Endothelial cell of umbilical vein (primary cell): ENCODE measurements at regions not wholly inside any gene's neighbourhood (a gene's known extent, or its start where the extent isn't known, plus 50 kb on each side); places are given as distances from the start of the nearest gene placed in this dataset.

Experiments
- BruUV-seq: library from RNA; stranded (reverse); fragments of 400-500 nt; replicated peaks from 2 replicates; lab custom pipeline; 2021; lab: Mats Ljungman, UMichigan
- CTCF ChIA-PET: fragments of 300-600, 350-600 bp; sonication (Branson Sonifier 250); formaldehyde crosslinking; loops from one replicate; lab custom pipeline; 2021; ENCODE audit warnings: antibody characterized with exemption, inconsistent platforms; lab: Charles Lee
- POLR2A ChIA-PET: fragments of 300-600, 350-600 bp; sonication (Branson Sonifier 250); formaldehyde crosslinking; loops from one replicate; lab custom pipeline; 2021; ENCODE audit warnings: antibody characterized with exemption, inconsistent platforms; lab: Charles Lee
- DNase-seq: peaks from one replicate; pipeline ENCODE4 v3.0.0-alpha.2; 2011; ENCODE audit warnings: low read depth, low spot score
- FAIRE-seq: peaks from 2 replicates; lab custom pipeline; 2011; peaks lifted over from hg19 to GRCh38; lab: Jason Lieb, UNC
- H2AFZ ChIP-seq: 2 replicates; pipeline ENCODE4 v1.6.0; 2012; ENCODE audit warnings: low read depth, low read length, control low read depth, inconsistent platforms
- H3K27ac ChIP-seq: 2 replicates; pipeline ENCODE4 v1.5.1; 2011; ENCODE audit warnings: low read depth, mild to moderate bottlenecking, control low read depth, low read length, moderate library complexity; ENCODE audit not compliant: insufficient read depth
- H3K27me3 ChIP-seq, 2 experiments: 2 replicates each; pipeline versions ENCODE4 v1.6.0 to v1.6.1; 2011; ENCODE audit warnings: low read length in 2 of 2, mixed read lengths in 1 of 2; ENCODE audit not compliant: control insufficient read depth in 2 of 2, insufficient read depth in 2 of 2
- H3K36me3 ChIP-seq, 2 experiments: 2 replicates in 1 of 2; 3 replicates in 1 of 2; pipeline ENCODE4 v1.5.1; 2011; ENCODE audit warnings: low read length in 2 of 2, mild to moderate bottlenecking in 1 of 2, moderate library complexity in 1 of 2; ENCODE audit not compliant: control insufficient read depth in 2 of 2, insufficient read depth in 2 of 2; ENCODE audit errors: extremely low read depth in 1 of 2
- H3K4me1 ChIP-seq: 3 replicates; pipeline ENCODE4 v1.5.1; 2011; ENCODE audit warnings: mild to moderate bottlenecking, low read length; ENCODE audit not compliant: control insufficient read depth, insufficient read depth; ENCODE audit errors: extremely low read depth
- H3K4me2 ChIP-seq: 2 replicates; pipeline ENCODE4 v1.6.1; 2011; ENCODE audit warnings: low read length, control low read depth, mixed read lengths; ENCODE audit not compliant: insufficient read depth
- H3K4me3 ChIP-seq, 3 experiments: fragments of 200-600 bp in 1 of 3; sonication (generic), shearing (Covaris generic) in 1 of 3; replicated peaks in 1 of 3; 2 replicates each; pipeline ENCODE4 v1.5.1; 2011 to 2016; ENCODE audit warnings: control low read depth in 3 of 3, low read length in 3 of 3, mild to moderate bottlenecking in 2 of 3, inconsistent platforms in 1 of 3, low read depth in 1 of 3, moderate library complexity in 1 of 3; ENCODE audit not compliant: insufficient read depth in 1 of 3
- H3K79me2 ChIP-seq: 2 replicates; pipeline ENCODE4 v1.6.0; 2012; ENCODE audit warnings: low read length, inconsistent platforms; ENCODE audit not compliant: control insufficient read depth, insufficient read depth
- H3K9ac ChIP-seq: replicated peaks from 2 replicates; pipeline ENCODE3; 2011; ENCODE audit warnings: low read length, control low read depth; ENCODE audit not compliant: insufficient read depth; ENCODE audit errors: extremely low read depth
- H3K9me1 ChIP-seq: replicated peaks from 3 replicates; pipeline ENCODE4 v1.6.0; 2011; ENCODE audit warnings: mild to moderate bottlenecking, low read length; ENCODE audit not compliant: control insufficient read depth, insufficient read depth; ENCODE audit errors: extremely low read depth
- H3K9me3 ChIP-seq: replicated peaks from 2 replicates; pipeline ENCODE4 v1.5.1; 2012; ENCODE audit warnings: low read length, inconsistent platforms; ENCODE audit not compliant: control insufficient read depth, insufficient read depth
- H4K20me1 ChIP-seq: replicated peaks from 2 replicates; pipeline ENCODE3; 2011; ENCODE audit warnings: mild to moderate bottlenecking, low read length; ENCODE audit not compliant: control insufficient read depth, insufficient read depth; ENCODE audit errors: extremely low read depth
- EZH2 ChIP-seq: IDR thresholded peaks from 2 replicates; pipeline ENCODE4 v1.6.1; 2012; ENCODE audit warnings: borderline replicate concordance, low read depth, mild to moderate bottlenecking, moderate library complexity, low read length, inconsistent platforms; ENCODE audit not compliant: severe bottlenecking
- FOS ChIP-seq: IDR thresholded peaks from 2 replicates; pipeline ENCODE4 v1.6.1; 2011; ENCODE audit warnings: mild to moderate bottlenecking, low read length, moderate library complexity, borderline replicate concordance; ENCODE audit not compliant: insufficient read depth
- GATA2 ChIP-seq: IDR thresholded peaks from 2 replicates; pipeline ENCODE4 v1.7.0; 2011; ENCODE audit warnings: low read depth, mild to moderate bottlenecking, moderate library complexity, mixed read lengths, low read length; ENCODE audit not compliant: insufficient read length, insufficient read depth
- JUN ChIP-seq: IDR thresholded peaks from 2 replicates; pipeline ENCODE4 v1.6.1; 2011; ENCODE audit warnings: borderline replicate concordance, low read depth; ENCODE audit not compliant: insufficient read length, insufficient read depth
- MYC ChIP-seq: IDR thresholded peaks from one replicate; pipeline ENCODE4 v1.6.1; 2011; ENCODE audit warnings: mild to moderate bottlenecking, low read depth, low read length
- POLR2A ChIP-seq: IDR thresholded peaks from 2 replicates; pipeline ENCODE4 v1.6.1; 2012; ENCODE audit warnings: low read depth, mild to moderate bottlenecking, control low read depth, low read length
- POLR2AphosphoS5 ChIP-seq: IDR thresholded peaks from 2 replicates; pipeline ENCODE4 v1.6.1; 2012; ENCODE audit warnings: low read depth, mild to moderate bottlenecking, control low read depth, low read length, moderate library complexity; ENCODE audit not compliant: insufficient read depth
- dilution Hi-C: fragments of 300-500 bp; cut with MboI; formaldehyde crosslinking; loops from one replicate; pipeline ENCODE4 v1.15.0; 2019; ENCODE audit warnings: low sequenced_read_pairs; ENCODE audit not compliant: extremely low pct_ligation_motif_present
- intact Hi-C: fragments of 100-400 bp; cut with micrococcal nuclease; formaldehyde crosslinking; loops from one replicate; pipeline ENCODE4 v1.10.0; 2022
- TF ChIP-seq, protein P1 (sequence below), 2 donors: IDR thresholded peaks; 1 replicate in 1 of 2; 2 replicates in 1 of 2; pipeline ENCODE4 v1.5.1; 2011; ENCODE audit warnings: low read length in 2 of 2, mild to moderate bottlenecking in 2 of 2, moderate library complexity in 2 of 2, control low read depth in 1 of 2, inconsistent platforms in 1 of 2, low read depth in 1 of 2; ENCODE audit not compliant: insufficient read depth in 1 of 2; ENCODE audit errors: extremely low read depth in 1 of 2
- TF ChIP-seq, protein P2 (sequence below): IDR thresholded peaks from 2 replicates; pipeline ENCODE4 v1.6.1; 2011; ENCODE audit not compliant: insufficient read depth, insufficient read length

DNA sequence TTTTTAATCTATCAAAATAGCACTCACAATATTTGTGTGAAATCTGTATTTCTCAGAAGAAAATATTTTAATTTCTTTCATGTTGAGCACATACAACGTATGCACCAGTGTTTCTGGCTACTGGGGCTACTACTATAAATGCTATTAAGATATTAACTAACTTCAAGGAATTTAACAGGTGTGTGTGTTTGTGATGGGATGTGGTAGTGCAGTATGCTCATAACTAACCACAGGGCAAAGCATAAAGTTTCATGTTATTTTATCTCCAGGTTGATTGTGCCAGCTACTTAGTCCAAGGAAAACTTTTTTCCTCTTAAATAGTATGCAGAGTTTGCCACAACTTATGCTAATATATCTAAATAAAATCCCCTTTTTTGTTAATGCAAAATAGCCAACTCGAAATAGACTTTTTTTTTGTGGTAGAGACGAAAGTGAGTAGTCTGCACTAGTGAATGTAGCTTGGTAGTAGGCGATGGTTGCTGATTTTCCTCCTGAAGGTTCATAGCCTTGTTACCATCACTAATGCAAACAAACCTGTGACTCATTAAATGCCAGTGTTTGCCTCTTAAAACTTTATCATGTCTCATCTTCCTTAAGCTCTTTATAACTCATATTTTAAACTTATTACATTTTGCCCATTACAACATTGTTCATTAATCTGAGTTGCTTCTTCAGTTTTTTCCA, 565.5 kb upstream of the ANO3 start:
- H3K27ac ChIP-seq, result no peak overlapping the region
- no peaks in the 10 kb centered on the region for H3K27me3 ChIP-seq
- POLR2A ChIA-PET, result no interaction called here
- H4K20me1 ChIP-seq, result no peaks in the 10 kb centered on the region
- H3K9me1 ChIP-seq, result no peaks in the 10 kb centered on the region
- FAIRE-seq (no peak), DNase-seq (no peak)
- no peak overlapping the region for H3K9ac ChIP-seq
- BruUV-seq, result no TSS peak
- no peaks in the 10 kb centered on the region for H3K4me1 ChIP-seq
- dilution Hi-C loops, result no loop called here
- no peaks in the 10 kb centered on the region for H3K9me3 ChIP-seq
- no peak overlapping the region for H2AFZ ChIP-seq
- no peak overlapping the region for H3K4me2 ChIP-seq
- intact Hi-C loops, result no loop called here
- no peaks in the 10 kb centered on the region for H3K79me2 ChIP-seq
- CTCF ChIA-PET, result no interaction called here
- TF ChIP-seq JUN (no peak), GATA2 (no peak), MYC (no peak), FOS (no peak), EZH2 (no peak), POLR2A (no peak), POLR2AphosphoS5 (no peak)
- TF ChIP-seq, protein P1, sequence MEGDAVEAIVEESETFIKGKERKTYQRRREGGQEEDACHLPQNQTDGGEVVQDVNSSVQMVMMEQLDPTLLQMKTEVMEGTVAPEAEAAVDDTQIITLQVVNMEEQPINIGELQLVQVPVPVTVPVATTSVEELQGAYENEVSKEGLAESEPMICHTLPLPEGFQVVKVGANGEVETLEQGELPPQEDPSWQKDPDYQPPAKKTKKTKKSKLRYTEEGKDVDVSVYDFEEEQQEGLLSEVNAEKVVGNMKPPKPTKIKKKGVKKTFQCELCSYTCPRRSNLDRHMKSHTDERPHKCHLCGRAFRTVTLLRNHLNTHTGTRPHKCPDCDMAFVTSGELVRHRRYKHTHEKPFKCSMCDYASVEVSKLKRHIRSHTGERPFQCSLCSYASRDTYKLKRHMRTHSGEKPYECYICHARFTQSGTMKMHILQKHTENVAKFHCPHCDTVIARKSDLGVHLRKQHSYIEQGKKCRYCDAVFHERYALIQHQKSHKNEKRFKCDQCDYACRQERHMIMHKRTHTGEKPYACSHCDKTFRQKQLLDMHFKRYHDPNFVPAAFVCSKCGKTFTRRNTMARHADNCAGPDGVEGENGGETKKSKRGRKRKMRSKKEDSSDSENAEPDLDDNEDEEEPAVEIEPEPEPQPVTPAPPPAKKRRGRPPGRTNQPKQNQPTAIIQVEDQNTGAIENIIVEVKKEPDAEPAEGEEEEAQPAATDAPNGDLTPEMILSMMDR (IDR thresholded peaks at IDR 0.05; ENCODE audit: extremely low read depth in 1 of 2, insufficient read depth in 1 of 2, low read depth in 1 of 2, low read length in 2 of 2), result no peak
- TF ChIP-seq, protein P2, sequence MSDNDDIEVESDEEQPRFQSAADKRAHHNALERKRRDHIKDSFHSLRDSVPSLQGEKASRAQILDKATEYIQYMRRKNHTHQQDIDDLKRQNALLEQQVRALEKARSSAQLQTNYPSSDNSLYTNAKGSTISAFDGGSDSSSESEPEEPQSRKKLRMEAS, result no peak
- no peak overlapping the region for H3K4me3 ChIP-seq
- no peaks in the 10 kb centered on the region for H3K36me3 ChIP-seq
